HepG2 (cell line): ENCODE measurements at regions not wholly inside any gene's neighbourhood (a gene's known extent, or its start where the extent isn't known, plus 50 kb on each side); places are given as distances from the start of the nearest gene placed in this dataset.

Source experiments
- ATAC-seq: fragments of 200-7000 bp; cut with Tn5 transposase; 3 replicates; pipeline ENCODE4 v1.9.1; 2020; ENCODE audit warnings: mild to moderate bottlenecking, moderate library complexity
- BruUV-seq: library from RNA; stranded (reverse); fragments of 400-500 nt; replicated peaks from 2 replicates; lab custom pipeline; 2021; lab: Mats Ljungman, UMichigan
- CTCF ChIA-PET: fragments of 300-600 bp; formaldehyde crosslinking; extraction: SDS; loops from one replicate; lab custom pipeline; 2021; ENCODE audit warnings: low total read pairs, inconsistent platforms, low intra/inter-chr PET ratio; lab: Yijun Ruan, JAX
- POLR2A ChIA-PET: fragments of 350-600 bp; sonication (Branson Sonifier 250); formaldehyde crosslinking; loops from one replicate; lab custom pipeline; 2020; ENCODE audit warnings: antibody characterized with exemption, inconsistent platforms; lab: Yijun Ruan, JAX
- DNase-seq: peaks from one replicate; pipeline ENCODE4 v3.0.0-alpha.2; 2015; ENCODE audit warnings: low spot score
- FAIRE-seq: peaks from 3 replicates; lab custom pipeline; 2011; peaks lifted over from hg19 to GRCh38; lab: Jason Lieb, UNC
- H2AFZ ChIP-seq: one replicate; pipeline ENCODE4 v1.6.1; 2011; ENCODE audit warnings: low read length, inconsistent platforms
- H3K27ac ChIP-seq: fragments of 300-600 bp; 3 replicates; pipeline ENCODE4 v1.8.0; 2011; ENCODE audit warnings: mixed run types, mild to moderate bottlenecking, mixed read lengths, low read length, inconsistent platforms; ENCODE audit not compliant: insufficient read depth; ENCODE audit errors: extremely low read length
- H3K27me3 ChIP-seq, 2 experiments: fragments of 200-600 bp in 1 of 2; 2 replicates in 1 of 2; 3 replicates in 1 of 2; pipeline versions ENCODE4 v1.6.0 to v1.8.0; 2011; ENCODE audit warnings: low read length in 2 of 2, mild to moderate bottlenecking in 2 of 2, moderate library complexity in 2 of 2, inconsistent platforms in 1 of 2; ENCODE audit not compliant: insufficient read depth in 2 of 2, control insufficient read depth in 1 of 2
- H3K36me3 ChIP-seq, 2 experiments: fragments of 200-600 bp in 1 of 2; replicated peaks in 1 of 2; 2 replicates in 1 of 2; 3 replicates in 1 of 2; pipeline versions ENCODE4 v1.5.1 to v1.8.0; 2011; ENCODE audit warnings: low read length in 2 of 2, inconsistent platforms in 1 of 2; ENCODE audit not compliant: insufficient read depth in 2 of 2, control insufficient read depth in 1 of 2
- H3K4me1 ChIP-seq: 2 replicates; pipeline ENCODE4 v1.5.1; 2012; ENCODE audit warnings: low read length, inconsistent platforms; ENCODE audit not compliant: insufficient read depth
- H3K4me2 ChIP-seq: 2 replicates; pipeline ENCODE4 v1.6.0; 2011; ENCODE audit warnings: low read depth, low read length, inconsistent platforms
- H3K4me3 ChIP-seq, 3 experiments: fragments of 200-600 bp in 1 of 3; sonication (generic), shearing (Covaris generic) in 1 of 3; replicated peaks in 1 of 3; 2 replicates each; pipeline ENCODE4 v1.5.1; 2011 to 2016; ENCODE audit warnings: low read length in 3 of 3, inconsistent platforms in 2 of 3, low read depth in 2 of 3, mild to moderate bottlenecking in 2 of 3, control low read depth in 1 of 3, mixed read lengths in 1 of 3; ENCODE audit not compliant: insufficient read depth in 1 of 3
- H3K79me2 ChIP-seq: one replicate; pipeline ENCODE4 v1.6.1; 2011; ENCODE audit warnings: low read length, inconsistent platforms; ENCODE audit not compliant: insufficient read depth
- H3K9ac ChIP-seq: 2 replicates; pipeline ENCODE4 v1.6.0; 2011; ENCODE audit warnings: mild to moderate bottlenecking, low read depth, low read length, inconsistent platforms; ENCODE audit not compliant: insufficient read depth
- H3K9me3 ChIP-seq: 2 replicates; pipeline ENCODE4 v1.5.1; 2012; ENCODE audit warnings: mild to moderate bottlenecking, low read length
- H4K20me1 ChIP-seq: 2 replicates; pipeline ENCODE4 v1.6.0; 2011; ENCODE audit warnings: inconsistent platforms, mild to moderate bottlenecking, low read length, moderate library complexity; ENCODE audit not compliant: insufficient read depth
- ELF3 ChIP-seq: IDR thresholded peaks from 2 replicates; pipeline ENCODE4 v1.6.1; 2016; ENCODE audit warnings: missing genetic modification reagents, missing compliant biosample characterization
- PHB2 ChIP-seq: fragments of 450-650 bp; IDR thresholded peaks from 2 replicates; pipeline ENCODE4 v1.6.1; 2018; ENCODE audit not compliant: partially characterized antibody
- ZNF224 ChIP-seq: sonication (generic); formaldehyde crosslinking; IDR thresholded peaks from 2 replicates; pipeline ENCODE4 v1.5.0; 2020; ENCODE audit warnings: mild to moderate bottlenecking, missing genetic modification reagents
- ZNF256 ChIP-seq: sonication (generic); formaldehyde crosslinking; conservative IDR thresholded peaks from 2 replicates; pipeline ENCODE4 v1.4.0; 2020; ENCODE audit warnings: missing genetic modification reagents
- ZNF574 ChIP-seq: sonication (generic); formaldehyde crosslinking; IDR thresholded peaks from 2 replicates; pipeline ENCODE4 v1.4.0; 2020; ENCODE audit warnings: missing genetic modification reagents
- ZSCAN12 ChIP-seq: sonication (generic); formaldehyde crosslinking; IDR thresholded peaks from 2 replicates; pipeline ENCODE4 v1.9.0; 2021; ENCODE audit warnings: mild to moderate bottlenecking, missing genetic modification reagents
- WGBS: methylation state at CpG from one replicate; pipeline ENCODE4 v1.1.6; 2017; ENCODE audit warnings: low lambda C conversion rate; 5-methylcytosine and 5-hydroxymethylcytosine counted together
- in situ Hi-C: cut with HindIII; loops from 2 replicates; pipeline ENCODE4 v1.10.0; 2017; ENCODE audit warnings: low pct_unique_long_range_greater_than_20kb; ENCODE audit not compliant: extremely low pct_ligation_motif_present
- intact Hi-C: fragments of 100-400 bp; cut with micrococcal nuclease; formaldehyde crosslinking; loops from one replicate; pipeline ENCODE4 v1.10.0; 2022; ENCODE audit not compliant: unreplicated experiment

- in situ Hi-C loops (no loop called here), intact Hi-C loops (no loop called here)
- CTCF ChIA-PET = no interaction called here
- Histone ChIP-seq H3K4me2 (no peak overlapping the region), H3K27ac (no peak overlapping the region), H3K9me3 (no peaks in the 10 kb centered on the region), H4K20me1 (no peaks in the 10 kb centered on the region), H3K36me3 (no peaks in the 10 kb centered on the region), H3K79me2 (no peaks in the 10 kb centered on the region), H3K9ac (no peak overlapping the region), H3K4me1 (no peaks in the 10 kb centered on the region), H3K27me3 (peaks cover 0 to 4% of the 10 kb centered on the region in 2 experiments; a peak in 2 of 5 replicates), H3K4me3 (no peak overlapping the region), H2AFZ (no peak overlapping the region)
- 0% methylated on average over 1 of the region's 1 CpG for WGBS
- POLR2A ChIA-PET = no interaction called here
- DNase-seq = no peak
- FAIRE-seq = no peak
- no peak for ATAC-seq
- no TSS peak for BruUV-seq
- no peak for TF ChIP-seq ZNF224 (CRISPR knock-in tag)
- no peak for TF ChIP-seq PHB2
These were observed 91.2 kb upstream of the BACH2 start for GRCh38 chr6:90387826-90388225.

GRCh38 chr6:90387383-90387775, 90.7 kb upstream of the BACH2 start:
- peaks cover 0 to 4% of the 10 kb centered on the region in 2 experiments; a peak in 2 of 5 replicates for H3K27me3 ChIP-seq
- H3K9me3 ChIP-seq = no peaks in the 10 kb centered on the region
- H3K4me3 ChIP-seq = no peak overlapping the region
- H3K27ac ChIP-seq = no peak overlapping the region
- no peaks in the 10 kb centered on the region for H3K79me2 ChIP-seq
- FAIRE-seq (no peak), ATAC-seq (no peak), DNase-seq (no peak)
- CTCF ChIA-PET = no interaction called here
- 0% methylated on average over 5 of the region's 5 CpGs for WGBS
- POLR2A ChIA-PET = no interaction called here
- no peak overlapping the region for H2AFZ ChIP-seq
- intact Hi-C loops = no loop called here
- H4K20me1 ChIP-seq = no peaks in the 10 kb centered on the region
- no peak for TF ChIP-seq ZNF574
- TF ChIP-seq ELF3 (CRISPR knock-in tag) = no peak
- no peak for TF ChIP-seq ZSCAN12 (CRISPR knock-in tag)
- TF ChIP-seq ZNF256 (CRISPR knock-in tag) = no peak
- BruUV-seq = no TSS peak
- in situ Hi-C loops = no loop called here
- no peak overlapping the region for H3K9ac ChIP-seq
- H3K36me3 ChIP-seq = no peaks in the 10 kb centered on the region
- no peak overlapping the region for H3K4me2 ChIP-seq
- no peaks in the 10 kb centered on the region for H3K4me1 ChIP-seq
